ENCODE measurements at regions not wholly inside any gene's neighbourhood (a gene's known extent, or its start where the extent isn't known, plus 50 kb on each side); places are given as distances from the start of the nearest gene placed in this dataset.

- Histone ChIP-seq H3K4me2 (no peak overlapping the region), H3K36me3 (no peaks in the 10 kb centered on the region), H3K9ac (no peak overlapping the region), H3K9me3 (replicated peaks in 1 of 11) (peaks cover 32 to 40% (median 38%) of the 10 kb centered on the region in 11 experiments), H3K27ac (no peak overlapping the region), H4K20me1 (no peaks in the 10 kb centered on the region), H3K27me3 (no peaks in the 10 kb centered on the region), H3K4me1 (no peaks in the 10 kb centered on the region), H3K4me3 (no peak overlapping the region)
- no peak for TF ChIP-seq Cebpa-rat (IDR thresholded peaks at IDR 0.05)
Observed at GRCh38 chr10:42911359-42911758, 128.8 kb downstream of the BMS1 start.

GRCh38 chr10:42916974-42917373, 134.4 kb downstream of the BMS1 start:
- Histone ChIP-seq H3K36me3 (0 out of 22 replicates have a peak, but pooled peaks cover 0 to 3% (median 0%) of the 10 kb centered on the region in 11 experiments), H3K27me3 (no peaks in the 10 kb centered on the region), H4K20me1 (no peaks in the 10 kb centered on the region), H3K27ac (no peak overlapping the region), H3K9me3 (replicated peaks in 1 of 11) (peaks cover 32 to 49% (median 41%) of the 10 kb centered on the region in 11 experiments), H3K4me2 (peak overlapping the region in 2 of 11 experiments; percentile 52 to 62; a peak in 2 of 22 replicates), H3K4me3 (no peak overlapping the region), H3K4me1 (peaks cover 8 to 22% (median 12%) of the 10 kb centered on the region in 10 experiments; a peak in 18 of 20 replicates), H3K9ac (no peak overlapping the region)
- no peak for TF ChIP-seq Cebpa-rat (IDR thresholded peaks at IDR 0.05)

GRCh38 chr10:42917821-42918220, 135.2 kb downstream of the BMS1 start:
- Histone ChIP-seq H3K9ac (no peak overlapping the region), H3K4me1 (peaks cover 8 to 22% (median 12%) of the 10 kb centered on the region in 10 experiments; a peak in 18 of 20 replicates), H4K20me1 (no peaks in the 10 kb centered on the region), H3K27me3 (no peaks in the 10 kb centered on the region), H3K4me2 (peak overlapping the region in 10 of 11 experiments; percentile 9 to 78 (median 60); a peak in 20 of 22 replicates), H3K27ac (peak overlapping the region in 3 of 11 experiments; percentile 20 to 44 (median 29); a peak in 2 of 22 replicates), H3K9me3 (replicated peaks in 1 of 11) (peaks cover 32 to 55% (median 43%) of the 10 kb centered on the region in 11 experiments), H3K4me3 (no peak overlapping the region; a peak in 1 of 20 replicates), H3K36me3 (0 out of 22 replicates have a peak, but pooled peaks cover 0 to 3% (median 0%) of the 10 kb centered on the region in 11 experiments)
- no peak for TF ChIP-seq Cebpa-rat (IDR thresholded peaks at IDR 0.05)

- H3K27ac ChIP-seq, result no peak overlapping the region
- H4K20me1 ChIP-seq, result no peaks in the 10 kb centered on the region
- no peaks in the 10 kb centered on the region for H3K27me3 ChIP-seq
- TF ChIP-seq Cebpa-rat (IDR thresholded peaks at IDR 0.05), result no peak
- peaks cover 12 to 40% (median 29%) of the 10 kb centered on the region in 10 experiments for H3K4me1 ChIP-seq
- 0 out of 22 replicates have a peak, but pooled peaks cover 0 to 3% (median 0%) of the 10 kb centered on the region in 11 experiments for H3K36me3 ChIP-seq
- no peak overlapping the region for H3K4me2 ChIP-seq
- no peak overlapping the region for H3K4me3 ChIP-seq
- H3K9ac ChIP-seq, result no peak overlapping the region
- peaks cover 8 to 27% (median 17%) of the 10 kb centered on the region in 11 experiments; a peak in 19 of 22 replicates for H3K9me3 ChIP-seq (replicated peaks in 1 of 11)
Observed at GRCh38 chr10:42921951-42922350, 139.4 kb downstream of the BMS1 start.

- Histone ChIP-seq H3K36me3 (0 out of 22 replicates have a peak, but pooled peaks cover 0 to 3% (median 0%) of the 10 kb centered on the region in 11 experiments), H3K4me3 (no peak overlapping the region), H3K27me3 (no peaks in the 10 kb centered on the region), H3K4me1 (peaks cover 11 to 37% (median 30%) of the 10 kb centered on the region in 10 experiments), H3K9me3 (replicated peaks in 1 of 11) (peaks cover 8 to 23% (median 15%) of the 10 kb centered on the region in 11 experiments; a peak in 19 of 22 replicates), H3K4me2 (no peak overlapping the region), H3K9ac (no peak overlapping the region), H4K20me1 (no peaks in the 10 kb centered on the region; a peak in 1 of 22 replicates), H3K27ac (no peak overlapping the region)
- TF ChIP-seq Cebpa-rat (IDR thresholded peaks at IDR 0.05), result no peak
Observed at GRCh38 chr10:42924484-42924883, 141.9 kb downstream of the BMS1 start.

GRCh38 chr10:42926843-42927242, 144.2 kb downstream of the BMS1 start:
- Histone ChIP-seq H3K27ac (no peak overlapping the region), H3K36me3 (no peaks in the 10 kb centered on the region), H3K27me3 (0 out of 22 replicates have a peak, but pooled peaks cover 0 to 2% (median 0%) of the 10 kb centered on the region in 11 experiments), H3K4me1 (peaks cover 11 to 40% (median 30%) of the 10 kb centered on the region in 10 experiments), H3K9me3 (replicated peaks in 1 of 11) (peaks cover 2 to 12% (median 5%) of the 10 kb centered on the region in 11 experiments; a peak in 19 of 22 replicates), H4K20me1 (peaks cover 0 to under 1% (median 0%) of the 10 kb centered on the region in 11 experiments; a peak in 1 of 22 replicates), H3K9ac (no peak overlapping the region), H3K4me3 (no peak overlapping the region), H3K4me2 (peak overlapping the region; percentile 58 to 77 (median 69))
- TF ChIP-seq Cebpa-rat (IDR thresholded peaks at IDR 0.05), result peak in 1 of 11 experiments; percentile 59; a peak in 1 of 22 replicates

- no peak overlapping the region for H3K9ac ChIP-seq
- H3K4me1 ChIP-seq, result peaks cover 11 to 43% (median 32%) of the 10 kb centered on the region in 10 experiments
- H3K4me3 ChIP-seq, result no peak overlapping the region
- H4K20me1 ChIP-seq, result peaks cover 0 to 6% (median 0%) of the 10 kb centered on the region in 11 experiments; a peak in 1 of 22 replicates
- TF ChIP-seq Cebpa-rat (IDR thresholded peaks at IDR 0.05), result no peak
- H3K36me3 ChIP-seq, result no peaks in the 10 kb centered on the region
- H3K4me2 ChIP-seq, result peak overlapping the region in 10 of 11 experiments; percentile 10 to 77 (median 70); a peak in 16 of 22 replicates
- H3K9me3 ChIP-seq (replicated peaks in 1 of 11), result peaks cover 0 to 4% (median 0%) of the 10 kb centered on the region in 11 experiments; a peak in 2 of 22 replicates
- no peak overlapping the region for H3K27ac ChIP-seq
- peaks cover 3 to 13% (median 10%) of the 10 kb centered on the region in 11 experiments for H3K27me3 ChIP-seq
Observed at GRCh38 chr10:42928064-42928463, 145.5 kb downstream of the BMS1 start.

GRCh38 chr10:42929236-42929635, 146.6 kb downstream of the BMS1 start:
- TF ChIP-seq Cebpa-rat (IDR thresholded peaks at IDR 0.05), result no peak
- Histone ChIP-seq H4K20me1 (peaks cover 0 to 6% (median 0%) of the 10 kb centered on the region in 11 experiments; a peak in 2 of 22 replicates), H3K4me3 (no peak overlapping the region), H3K27me3 (peaks cover 14 to 25% (median 22%) of the 10 kb centered on the region in 11 experiments), H3K36me3 (no peaks in the 10 kb centered on the region), H3K4me1 (peaks cover 20 to 54% (median 44%) of the 10 kb centered on the region in 10 experiments), H3K27ac (no peak overlapping the region), H3K9ac (no peak overlapping the region), H3K9me3 (replicated peaks in 1 of 11) (peaks cover 0 to 4% (median 0%) of the 10 kb centered on the region in 11 experiments; a peak in 1 of 22 replicates), H3K4me2 (no peak overlapping the region)

- Histone ChIP-seq H4K20me1 (peaks cover 0 to 6% (median 0%) of the 10 kb centered on the region in 11 experiments; a peak in 2 of 22 replicates), H3K27ac (no peak overlapping the region), H3K9ac (no peak overlapping the region), H3K4me3 (no peak overlapping the region), H3K9me3 (replicated peaks in 1 of 11) (peaks cover 0 to 4% (median 0%) of the 10 kb centered on the region in 11 experiments; a peak in 1 of 22 replicates), H3K27me3 (peaks cover 14 to 30% (median 25%) of the 10 kb centered on the region in 11 experiments), H3K36me3 (no peaks in the 10 kb centered on the region), H3K4me2 (no peak overlapping the region), H3K4me1 (peaks cover 20 to 58% (median 50%) of the 10 kb centered on the region in 10 experiments)
- TF ChIP-seq Cebpa-rat (IDR thresholded peaks at IDR 0.05), result no peak
Observed at GRCh38 chr10:42929993-42930392, 146.9 kb upstream of the RET start.

Data from BLaER1 treated with 17β-estradiol and CSF1 and Interleukin-3, amounts not matched to agents 10 nM and 100 nM (cell line).